Mesodermal cell (in vitro differentiated cells): ENCODE measurements at regions not wholly inside any gene's neighbourhood (a gene's known extent, or its start where the extent isn't known, plus 50 kb on each side); places are given as distances from the start of the nearest gene placed in this dataset.

ENCODE experiments used
- H3K27ac ChIP-seq: 2 replicates; pipeline ENCODE4 v1.7.0; 2013; ENCODE audit warnings: mild to moderate bottlenecking, low read depth, low read length, moderate library complexity; ENCODE audit not compliant: severe bottlenecking
- H3K36me3 ChIP-seq: 2 replicates; pipeline ENCODE4 v1.7.1; 2013; ENCODE audit warnings: mild to moderate bottlenecking, low read length, moderate library complexity; ENCODE audit not compliant: control insufficient read depth, insufficient read depth
- H3K4me1 ChIP-seq: one replicate; pipeline ENCODE4 v1.7.1; 2013; ENCODE audit warnings: mild to moderate bottlenecking, low read length; ENCODE audit not compliant: insufficient read depth, control insufficient read depth, poor library complexity, severe bottlenecking
- H3K4me3 ChIP-seq: 2 replicates; pipeline ENCODE4 v1.7.0; 2013; ENCODE audit warnings: low read length, control low read depth, mild to moderate bottlenecking; ENCODE audit not compliant: insufficient read depth, poor library complexity, severe bottlenecking; ENCODE audit errors: extremely low read depth
- H3K9me3 ChIP-seq: 2 replicates; pipeline ENCODE4 v1.7.1; 2013; ENCODE audit warnings: mild to moderate bottlenecking, low read length, moderate library complexity; ENCODE audit not compliant: control insufficient read depth
- WGBS, 2 experiments: methylation state at CpG; one replicate each; pipeline ENCODE4 v1.1.5; 2013; ENCODE audit warnings: missing lambda C conversion rate in 2 of 2; ENCODE audit not compliant: insufficient coverage in 2 of 2; 5-methylcytosine and 5-hydroxymethylcytosine counted together

- 83% methylated on average over 1 of the region's 1 CpG; no CpG with 5 or more reads in 1 of the 2 experiments for WGBS, 2 experiments
- H3K9me3 ChIP-seq, result no peaks in the 10 kb centered on the region
Observed at GRCh38 chr5:68431186-68431585, 215.6 kb downstream of the PIK3R1 start.

GRCh38 chr5:68431601-68432337 is 216.2 kb downstream of the PIK3R1 start:
- Histone ChIP-seq H3K36me3 (no peaks in the 10 kb centered on the region), H3K4me1 (peaks cover 7% of the 10 kb centered on the region), H3K4me3 (no peak overlapping the region), H3K27ac (no peak overlapping the region), H3K9me3 (no peaks in the 10 kb centered on the region)
- 64 to 92% methylated on average over 1 to 3 of the region's 6 CpGs for WGBS, 2 experiments

More at GRCh38 chr5:68431186-68431585, 215.6 kb downstream of the PIK3R1 start:
- Histone ChIP-seq H3K27ac (no peak overlapping the region), H3K4me3 (no peak overlapping the region), H3K4me1 (peaks cover 7% of the 10 kb centered on the region), H3K36me3 (no peaks in the 10 kb centered on the region)

GRCh38 chr5:68432682-68433081 is 217.1 kb downstream of the PIK3R1 start:
- Histone ChIP-seq H3K4me1 (peaks cover 7% of the 10 kb centered on the region), H3K9me3 (no peaks in the 10 kb centered on the region), H3K36me3 (no peaks in the 10 kb centered on the region), H3K27ac (no peak overlapping the region), H3K4me3 (no peak overlapping the region)
- WGBS, 2 experiments, result 93 to 99% methylated on average over 5 to 7 of the region's 7 CpGs

GRCh38 chr5:68433526-68433922 is 218.0 kb downstream of the PIK3R1 start:
- Histone ChIP-seq H3K4me3 (no peak overlapping the region), H3K27ac (peak overlapping the region; percentile 94), H3K4me1 (peaks cover 7% of the 10 kb centered on the region), H3K36me3 (no peaks in the 10 kb centered on the region), H3K9me3 (no peaks in the 10 kb centered on the region)
- WGBS, 2 experiments, result 89 to 100% methylated on average over 3 of the region's 3 CpGs

GRCh38 chr5:68433923-68434879 is 218.6 kb downstream of the PIK3R1 start:
- peaks cover 7% of the 10 kb centered on the region for H3K4me1 ChIP-seq
- 62 to 69% methylated on average over 26 to 27 of the region's 27 CpGs for WGBS, 2 experiments
- no peak overlapping the region for H3K4me3 ChIP-seq
- H3K27ac ChIP-seq, result peak overlapping the region; percentile 94
- H3K36me3 ChIP-seq, result no peaks in the 10 kb centered on the region
- no peaks in the 10 kb centered on the region for H3K9me3 ChIP-seq

GRCh38 chr5:68435611-68436010 is 220.1 kb downstream of the PIK3R1 start:
- H3K4me3 ChIP-seq, result no peak overlapping the region
- no peaks in the 10 kb centered on the region for H3K9me3 ChIP-seq
- H3K36me3 ChIP-seq, result no peaks in the 10 kb centered on the region
- peaks cover 7% of the 10 kb centered on the region for H3K4me1 ChIP-seq
- WGBS, 2 experiments, result no CpG with 5 or more reads among the region's 1 CpG
- no peak overlapping the region for H3K27ac ChIP-seq

- 86 to 97% methylated on average over 1 to 3 of the region's 3 CpGs for WGBS, 2 experiments
Observed at GRCh38 chr5:68436686-68437520, 221.3 kb downstream of the PIK3R1 start.

GRCh38 chr5:68438876-68439275 is 223.3 kb downstream of the PIK3R1 start:
- no peaks in the 10 kb centered on the region for H3K4me1 ChIP-seq
- WGBS, 2 experiments, result 100% methylated on average over 1 of the region's 1 CpG; no CpG with 5 or more reads in 1 of the 2 experiments
- H3K36me3 ChIP-seq, result no peaks in the 10 kb centered on the region
- no peak overlapping the region for H3K27ac ChIP-seq
- H3K9me3 ChIP-seq, result no peaks in the 10 kb centered on the region
- no peak overlapping the region for H3K4me3 ChIP-seq

More at GRCh38 chr5:68436686-68437520, 221.3 kb downstream of the PIK3R1 start:
- Histone ChIP-seq H3K27ac (no peak overlapping the region), H3K4me1 (peaks cover 7% of the 10 kb centered on the region), H3K9me3 (no peaks in the 10 kb centered on the region), H3K4me3 (no peak overlapping the region), H3K36me3 (no peaks in the 10 kb centered on the region)

GRCh38 chr5:68440245-68440644 is 224.7 kb downstream of the PIK3R1 start:
- Histone ChIP-seq H3K27ac (no peak overlapping the region), H3K4me3 (no peak overlapping the region), H3K9me3 (no peaks in the 10 kb centered on the region), H3K36me3 (no peaks in the 10 kb centered on the region), H3K4me1 (no peaks in the 10 kb centered on the region)
- WGBS, 2 experiments, result 80% methylated on average over 1 of the region's 2 CpGs; no CpG with 5 or more reads in 1 of the 2 experiments

GRCh38 chr5:68440651-68441050 is 225.1 kb downstream of the PIK3R1 start:
- no peak overlapping the region for H3K4me3 ChIP-seq
- H3K36me3 ChIP-seq, result no peaks in the 10 kb centered on the region
- no peak overlapping the region for H3K27ac ChIP-seq
- no peaks in the 10 kb centered on the region for H3K4me1 ChIP-seq
- no peaks in the 10 kb centered on the region for H3K9me3 ChIP-seq
